HepG2 (cell line): ENCODE measurements at regions not wholly inside any gene's neighbourhood (a gene's known extent, or its start where the extent isn't known, plus 50 kb on each side); places are given as distances from the start of the nearest gene placed in this dataset.

Experiments
- ATAC-seq: fragments of 200-7000 bp; cut with Tn5 transposase; 3 replicates; pipeline ENCODE4 v1.9.1; 2020; ENCODE audit warnings: mild to moderate bottlenecking, moderate library complexity
- BruUV-seq: library from RNA; stranded (reverse); fragments of 400-500 nt; replicated peaks from 2 replicates; lab custom pipeline; 2021; lab: Mats Ljungman, UMichigan
- CTCF ChIA-PET: fragments of 300-600 bp; formaldehyde crosslinking; extraction: SDS; loops from one replicate; lab custom pipeline; 2021; ENCODE audit warnings: low total read pairs, inconsistent platforms, low intra/inter-chr PET ratio; lab: Yijun Ruan, JAX
- POLR2A ChIA-PET: fragments of 350-600 bp; sonication (Branson Sonifier 250); formaldehyde crosslinking; loops from one replicate; lab custom pipeline; 2020; ENCODE audit warnings: antibody characterized with exemption, inconsistent platforms; lab: Yijun Ruan, JAX
- DNase-seq: peaks from one replicate; pipeline ENCODE4 v3.0.0-alpha.2; 2015; ENCODE audit warnings: low spot score
- FAIRE-seq: peaks from 3 replicates; lab custom pipeline; 2011; peaks lifted over from hg19 to GRCh38; lab: Jason Lieb, UNC
- H2AFZ ChIP-seq: one replicate; pipeline ENCODE4 v1.6.1; 2011; ENCODE audit warnings: low read length, inconsistent platforms
- H3K27ac ChIP-seq: fragments of 300-600 bp; 3 replicates; pipeline ENCODE4 v1.8.0; 2011; ENCODE audit warnings: mixed run types, mild to moderate bottlenecking, mixed read lengths, low read length, inconsistent platforms; ENCODE audit not compliant: insufficient read depth; ENCODE audit errors: extremely low read length
- H3K27me3 ChIP-seq, 2 experiments: fragments of 200-600 bp in 1 of 2; 2 replicates in 1 of 2; 3 replicates in 1 of 2; pipeline versions ENCODE4 v1.6.0 to v1.8.0; 2011; ENCODE audit warnings: low read length in 2 of 2, mild to moderate bottlenecking in 2 of 2, moderate library complexity in 2 of 2, inconsistent platforms in 1 of 2; ENCODE audit not compliant: insufficient read depth in 2 of 2, control insufficient read depth in 1 of 2
- H3K36me3 ChIP-seq, 2 experiments: fragments of 200-600 bp in 1 of 2; replicated peaks in 1 of 2; 2 replicates in 1 of 2; 3 replicates in 1 of 2; pipeline versions ENCODE4 v1.5.1 to v1.8.0; 2011; ENCODE audit warnings: low read length in 2 of 2, inconsistent platforms in 1 of 2; ENCODE audit not compliant: insufficient read depth in 2 of 2, control insufficient read depth in 1 of 2
- H3K4me1 ChIP-seq: 2 replicates; pipeline ENCODE4 v1.5.1; 2012; ENCODE audit warnings: low read length, inconsistent platforms; ENCODE audit not compliant: insufficient read depth
- H3K4me2 ChIP-seq: 2 replicates; pipeline ENCODE4 v1.6.0; 2011; ENCODE audit warnings: low read depth, low read length, inconsistent platforms
- H3K4me3 ChIP-seq, 3 experiments: fragments of 200-600 bp in 1 of 3; sonication (generic), shearing (Covaris generic) in 1 of 3; replicated peaks in 1 of 3; 2 replicates each; pipeline ENCODE4 v1.5.1; 2011 to 2016; ENCODE audit warnings: low read length in 3 of 3, inconsistent platforms in 2 of 3, low read depth in 2 of 3, mild to moderate bottlenecking in 2 of 3, control low read depth in 1 of 3, mixed read lengths in 1 of 3; ENCODE audit not compliant: insufficient read depth in 1 of 3
- H3K79me2 ChIP-seq: one replicate; pipeline ENCODE4 v1.6.1; 2011; ENCODE audit warnings: low read length, inconsistent platforms; ENCODE audit not compliant: insufficient read depth
- H3K9ac ChIP-seq: 2 replicates; pipeline ENCODE4 v1.6.0; 2011; ENCODE audit warnings: mild to moderate bottlenecking, low read depth, low read length, inconsistent platforms; ENCODE audit not compliant: insufficient read depth
- H3K9me3 ChIP-seq: 2 replicates; pipeline ENCODE4 v1.5.1; 2012; ENCODE audit warnings: mild to moderate bottlenecking, low read length
- H4K20me1 ChIP-seq: 2 replicates; pipeline ENCODE4 v1.6.0; 2011; ENCODE audit warnings: inconsistent platforms, mild to moderate bottlenecking, low read length, moderate library complexity; ENCODE audit not compliant: insufficient read depth
- PAF1 ChIP-seq: IDR thresholded peaks from 2 replicates; pipeline ENCODE4 v1.6.1; 2016; ENCODE audit warnings: missing genetic modification reagents, missing compliant biosample characterization
- PHF21A ChIP-seq: sonication (generic); formaldehyde crosslinking; IDR thresholded peaks from 2 replicates; pipeline ENCODE4 v1.5.0; 2020; ENCODE audit warnings: mild to moderate bottlenecking, missing genetic modification reagents
- PRDM15 ChIP-seq: sonication (generic); formaldehyde crosslinking; IDR thresholded peaks from 2 replicates; pipeline ENCODE4 v1.4.0; 2020; ENCODE audit warnings: missing genetic modification reagents
- PRMT3 ChIP-seq: sonication (generic); formaldehyde crosslinking; IDR thresholded peaks from 2 replicates; pipeline ENCODE4 v1.8.1; 2022; ENCODE audit warnings: low read depth, mild to moderate bottlenecking, moderate library complexity, missing genetic modification reagents, borderline replicate concordance
- RBAK ChIP-seq: sonication (generic); formaldehyde crosslinking; IDR thresholded peaks from 2 replicates; pipeline ENCODE4 v1.5.1; 2020; ENCODE audit warnings: mild to moderate bottlenecking, missing genetic modification reagents
- SP140L ChIP-seq: sonication (generic); formaldehyde crosslinking; IDR thresholded peaks from 2 replicates; pipeline ENCODE4 v1.4.0; 2020; ENCODE audit warnings: missing genetic modification reagents, borderline replicate concordance
- ZNF329 ChIP-seq: sonication (generic); formaldehyde crosslinking; IDR thresholded peaks from 2 replicates; pipeline ENCODE4 v1.9.0; 2021; ENCODE audit warnings: low read depth, mild to moderate bottlenecking, missing genetic modification reagents
- ZNF362 ChIP-seq: sonication (generic); formaldehyde crosslinking; IDR thresholded peaks from 2 replicates; pipeline ENCODE4 v1.4.0; 2020; ENCODE audit warnings: missing genetic modification reagents, mild to moderate bottlenecking, borderline replicate concordance
- ZNF446 ChIP-seq: sonication (generic); formaldehyde crosslinking; IDR thresholded peaks from 2 replicates; pipeline ENCODE4 v1.5.0; 2020; ENCODE audit warnings: mild to moderate bottlenecking, missing genetic modification reagents
- ZNF557 ChIP-seq: sonication (generic); formaldehyde crosslinking; IDR thresholded peaks from 2 replicates; pipeline ENCODE4 v1.4.0; 2020; ENCODE audit warnings: missing genetic modification reagents
- ZXDC ChIP-seq: sonication (generic); formaldehyde crosslinking; IDR thresholded peaks from 2 replicates; pipeline ENCODE4 v1.5.0; 2020; ENCODE audit warnings: mild to moderate bottlenecking, missing genetic modification reagents
- WGBS: methylation state at CpG from one replicate; pipeline ENCODE4 v1.1.6; 2017; ENCODE audit warnings: low lambda C conversion rate; 5-methylcytosine and 5-hydroxymethylcytosine counted together
- in situ Hi-C: cut with HindIII; loops from 2 replicates; pipeline ENCODE4 v1.10.0; 2017; ENCODE audit warnings: low pct_unique_long_range_greater_than_20kb; ENCODE audit not compliant: extremely low pct_ligation_motif_present
- intact Hi-C: fragments of 100-400 bp; cut with micrococcal nuclease; formaldehyde crosslinking; loops from one replicate; pipeline ENCODE4 v1.10.0; 2022; ENCODE audit not compliant: unreplicated experiment

- TF ChIP-seq ZXDC (CRISPR knock-in tag) (no peak), PRMT3 (no peak), PHF21A (CRISPR knock-in tag) (no peak), ZNF557 (no peak)
These were observed 511.7 kb downstream of the SLITRK6 start (continued) for GRCh38 chr13:85287528-85287927.

- TF ChIP-seq ZNF362 (CRISPR knock-in tag) (no peak), ZNF446 (CRISPR knock-in tag) (no peak), RBAK (CRISPR knock-in tag) (no peak), PAF1 (CRISPR knock-in tag) (no peak), ZNF329 (no peak), PRDM15 (CRISPR knock-in tag) (no peak), SP140L (CRISPR knock-in tag) (no peak)
- no peak overlapping the region for H3K4me3 ChIP-seq
- no peaks in the 10 kb centered on the region for H3K79me2 ChIP-seq
- H3K9ac ChIP-seq = no peak overlapping the region
- DNase-seq (no peak), FAIRE-seq (no peak), ATAC-seq (no peak)
- H3K9me3 ChIP-seq = no peaks in the 10 kb centered on the region
- H3K27ac ChIP-seq = no peak overlapping the region
- WGBS = 7% methylated on average over 1 of the region's 1 CpG
- H3K36me3 ChIP-seq = no peaks in the 10 kb centered on the region
- in situ Hi-C loops = no loop called here
- no peaks in the 10 kb centered on the region for H3K27me3 ChIP-seq
- H2AFZ ChIP-seq = no peak overlapping the region
- POLR2A ChIA-PET = no interaction called here
- H4K20me1 ChIP-seq = no peaks in the 10 kb centered on the region
- no peaks in the 10 kb centered on the region for H3K4me1 ChIP-seq
- no peak overlapping the region for H3K4me2 ChIP-seq
- CTCF ChIA-PET = no interaction called here
- BruUV-seq = no TSS peak
- intact Hi-C loops = no loop called here
These were observed 513.1 kb downstream of the SLITRK6 start for GRCh38 chr13:85286081-85286480.
